CD4-positive, alpha-beta T cell treated with Interleukin-4 for 1 hour (primary cell): ENCODE measurements at regions not wholly inside any gene's neighbourhood (a gene's known extent, or its start where the extent isn't known, plus 50 kb on each side); places are given as distances from the start of the nearest gene placed in this dataset.

ENCODE experiments used
- DNase-seq, 2 donors: peaks; one replicate each; pipeline ENCODE4 v3.0.0-alpha.2; 2020 to 2022

- no peak for DNase-seq
Observed at GRCh38 chr20:24872291-24873024, 76.6 kb upstream of the CST7 start.

GRCh38 chr20:24873025-24873620 is 75.9 kb upstream of the CST7 start:
- no peak for DNase-seq

GRCh38 chr20:24875078-24875477 is 74.0 kb upstream of the CST7 start:
- DNase-seq, result no peak

- DNase-seq, result no peak
Observed at GRCh38 chr20:24877652-24878051, 71.4 kb upstream of the CST7 start.

GRCh38 chr20:24878657-24879056 is 70.4 kb upstream of the CST7 start:
- no peak for DNase-seq

GRCh38 chr20:24879875-24880274 is 69.2 kb upstream of the CST7 start:
- DNase-seq, result no peak

- DNase-seq, result no peak
Observed at GRCh38 chr20:24880356-24880755, 68.7 kb upstream of the CST7 start.

- DNase-seq, result no peak
Observed at GRCh38 chr20:24890286-24890685, 58.8 kb upstream of the CST7 start.

GRCh38 chr20:24891546-24892393 is 57.3 kb upstream of the CST7 start:
- no peak for DNase-seq

- no peak for DNase-seq
Observed at GRCh38 chr20:24892522-24892921, 56.5 kb upstream of the CST7 start.

GRCh38 chr20:24892931-24893330 is 56.1 kb upstream of the CST7 start:
- no peak for DNase-seq

- DNase-seq, result no peak
Observed at GRCh38 chr20:24894488-24894887, 54.6 kb upstream of the CST7 start.

- no peak for DNase-seq
Observed at GRCh38 chr20:24894967-24895366, 54.1 kb upstream of the CST7 start.

GRCh38 chr20:24895431-24895830 is 53.6 kb upstream of the CST7 start:
- DNase-seq, result no peak

GRCh38 chr20:24895898-24896658 is 53.0 kb upstream of the CST7 start:
- DNase-seq, result no peak

GRCh38 chr20:24896984-24897383 is 52.1 kb upstream of the CST7 start:
- DNase-seq, result no peak

GRCh38 chr20:24897974-24898373 is 51.1 kb upstream of the CST7 start:
- no peak for DNase-seq

- DNase-seq, result no peak
Observed at GRCh38 chr20:24899153-24899552, 49.9 kb upstream of the CST7 start.
